DMS153 (cell line): ENCODE measurements at regions not wholly inside any gene's neighbourhood (a gene's known extent, or its start where the extent isn't known, plus 50 kb on each side); places are given as distances from the start of the nearest gene placed in this dataset.

Source experiments
- DNase-seq: peaks from one replicate; lab custom pipeline; 2025; lab: John Stamatoyannopoulos, UW

- no peak for DNase-seq
Measured at GRCh38 chr16:51391798-51392511, 240.9 kb upstream of the SALL1 start.

GRCh38 chr16:51390877-51391276 is 239.8 kb upstream of the SALL1 start:
- DNase-seq, result no peak

GRCh38 chr16:51389881-51390280 is 238.8 kb upstream of the SALL1 start:
- no peak for DNase-seq

- DNase-seq, result no peak
Measured at GRCh38 chr16:51388516-51388951, 237.5 kb upstream of the SALL1 start.

- DNase-seq, result no peak
Measured at GRCh38 chr16:51383909-51384308, 232.8 kb upstream of the SALL1 start.

- no peak for DNase-seq
Measured at GRCh38 chr16:51382940-51383339, 231.9 kb upstream of the SALL1 start.

GRCh38 chr16:51382211-51382610 is 231.1 kb upstream of the SALL1 start:
- DNase-seq, result no peak

GRCh38 chr16:51376080-51376479 is 225.0 kb upstream of the SALL1 start:
- DNase-seq, result no peak

GRCh38 chr16:51374790-51375189 is 223.7 kb upstream of the SALL1 start:
- DNase-seq, result no peak

- DNase-seq, result no peak
Measured at GRCh38 chr16:51374346-51374745, 223.3 kb upstream of the SALL1 start.

- no peak for DNase-seq
Measured at GRCh38 chr16:51365715-51366114, 214.6 kb upstream of the SALL1 start.

GRCh38 chr16:51359141-51359955 is 208.3 kb upstream of the SALL1 start:
- no peak for DNase-seq

- DNase-seq, result no peak
Measured at GRCh38 chr16:51357839-51358238, 206.8 kb upstream of the SALL1 start.

- DNase-seq, result no peak
Measured at GRCh38 chr16:51355875-51356274, 204.8 kb upstream of the SALL1 start.

- no peak for DNase-seq
Measured at GRCh38 chr16:51355195-51355594, 204.1 kb upstream of the SALL1 start.

GRCh38 chr16:51353055-51353454 is 202.0 kb upstream of the SALL1 start:
- no peak for DNase-seq

- no peak for DNase-seq
Measured at GRCh38 chr16:51349626-51350025, 198.6 kb upstream of the SALL1 start.

- no peak for DNase-seq
Measured at GRCh38 chr16:51343411-51343810, 192.3 kb upstream of the SALL1 start.

- DNase-seq, result no peak
Measured at GRCh38 chr16:51341204-51341603, 190.1 kb upstream of the SALL1 start.

GRCh38 chr16:51337662-51338061 is 186.6 kb upstream of the SALL1 start:
- DNase-seq, result no peak

- no peak for DNase-seq
Measured at GRCh38 chr16:51328733-51329132, 177.7 kb upstream of the SALL1 start.

GRCh38 chr16:51327001-51327400 is 175.9 kb upstream of the SALL1 start:
- no peak for DNase-seq

GRCh38 chr16:51326131-51326856 is 175.2 kb upstream of the SALL1 start:
- DNase-seq, result no peak
